GM23248 (cell line): ENCODE measurements at regions not wholly inside any gene's neighbourhood (a gene's known extent, or its start where the extent isn't known, plus 50 kb on each side); places are given as distances from the start of the nearest gene placed in this dataset.
A peak's percentile ranks its signal among the peaks of the same experiment; 100 is the strongest.

ENCODE experiments used
- DNase-seq: peaks from one replicate; pipeline ENCODE4 v3.0.0-alpha.2; 2015
- H2AFZ ChIP-seq: fragments of 200-600 bp; sonication (generic); 2 replicates; pipeline ENCODE4 v1.6.1; 2016; ENCODE audit warnings: antibody characterized with exemption
- H3F3A ChIP-seq: fragments of 200-600 bp; sonication (generic); 2 replicates; pipeline ENCODE4 v1.6.1; 2016; ENCODE audit warnings: mild to moderate bottlenecking, antibody characterized with exemption, mixed run types; ENCODE audit not compliant: insufficient read depth
- H3K27ac ChIP-seq: fragments of 200-600 bp; sonication (generic); 2 replicates; pipeline ENCODE4 v1.5.1; 2016; ENCODE audit warnings: mild to moderate bottlenecking
- H3K27me3 ChIP-seq: fragments of 200-600 bp; sonication (generic); replicated peaks from 2 replicates; pipeline ENCODE4 v1.6.1; 2016; ENCODE audit warnings: mild to moderate bottlenecking; ENCODE audit not compliant: insufficient read depth
- H3K36me3 ChIP-seq: fragments of 200-600 bp; sonication (generic); 2 replicates; pipeline ENCODE4 v1.6.1; 2016; ENCODE audit warnings: low read depth, mild to moderate bottlenecking
- H3K4me1 ChIP-seq: fragments of 200-600 bp; sonication (generic); 2 replicates; pipeline ENCODE4 v1.6.1; 2016; ENCODE audit warnings: mild to moderate bottlenecking; ENCODE audit not compliant: insufficient read depth
- H3K4me2 ChIP-seq: fragments of 200-600 bp; sonication (generic); one replicate; pipeline ENCODE4 v1.6.1; 2016; ENCODE audit warnings: mild to moderate bottlenecking; ENCODE audit not compliant: unreplicated experiment
- H3K4me3 ChIP-seq: fragments of 200-600 bp; sonication (generic); 2 replicates; pipeline ENCODE4 v1.5.1; 2016; ENCODE audit warnings: mild to moderate bottlenecking
- H3K79me2 ChIP-seq: fragments of 200-600 bp; sonication (generic); 2 replicates; pipeline ENCODE4 v1.6.1; 2016; ENCODE audit warnings: mild to moderate bottlenecking; ENCODE audit not compliant: insufficient read depth
- H3K9ac ChIP-seq: fragments of 200-600 bp; sonication (generic); 2 replicates; pipeline ENCODE4 v1.6.1; 2016; ENCODE audit warnings: mild to moderate bottlenecking
- H3K9me2 ChIP-seq: fragments of 200-600 bp; sonication (generic); 2 replicates; pipeline ENCODE4 v1.6.1; 2016; ENCODE audit warnings: mixed run types, mild to moderate bottlenecking, moderate library complexity; ENCODE audit not compliant: insufficient read depth
- H3K9me3 ChIP-seq: fragments of 200-600 bp; sonication (generic); one replicate; pipeline ENCODE4 v1.6.1; 2017; ENCODE audit warnings: low read depth
- H4K20me1 ChIP-seq: fragments of 200-600 bp; sonication (generic); 2 replicates; pipeline ENCODE4 v1.6.0; 2016; ENCODE audit not compliant: insufficient read depth
- EZH2 ChIP-seq: fragments of 200-600 bp; sonication (generic); IDR thresholded peaks from 2 replicates; pipeline ENCODE4 v1.6.1; 2018; ENCODE audit warnings: antibody characterized with exemption, mild to moderate bottlenecking; ENCODE audit not compliant: insufficient read depth, poor library complexity, severe bottlenecking
- EZH2phosphoT487 ChIP-seq: fragments of 200-600 bp; sonication (generic); IDR thresholded peaks from 2 replicates; pipeline ENCODE4 v1.6.1; 2018; ENCODE audit warnings: antibody characterized with exemption, moderate library complexity, mild to moderate bottlenecking, low read depth; ENCODE audit not compliant: insufficient read depth
- WGBS, 2 experiments: methylation state at CpG; one replicate each; pipeline ENCODE4 v1.1.6; 2015 to 2017; ENCODE audit warnings: low lambda C conversion rate in 2 of 2, low coverage in 1 of 2; ENCODE audit errors: missing lambda C conversion rate in 2 of 2; 5-methylcytosine and 5-hydroxymethylcytosine counted together
- in situ Hi-C: fragments of 300-500 bp; cut with MboI; formaldehyde crosslinking; loops from 2 replicates; pipeline ENCODE4 v1.15.0; 2020

DNA sequence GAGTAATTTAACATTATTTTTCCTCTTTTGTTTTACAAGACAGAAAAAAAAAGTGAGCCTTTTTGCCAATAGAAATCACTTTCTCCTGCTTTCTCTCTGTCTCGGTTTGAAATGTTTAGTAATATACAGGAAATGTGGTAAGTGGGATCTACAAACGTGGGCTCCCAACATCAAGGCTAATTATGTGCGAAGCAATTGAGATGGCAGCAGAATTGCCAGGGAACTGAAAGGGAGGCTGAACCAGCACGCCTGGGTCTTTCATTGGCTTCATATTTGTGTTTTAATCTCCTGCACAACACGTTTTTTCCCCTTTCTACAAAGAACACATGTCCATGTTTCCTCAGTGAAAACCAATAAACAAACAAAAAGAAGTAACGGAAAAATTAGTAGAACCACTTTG lies 743.9 kb upstream of the SOX9 start:
- DNase-seq = no peak
- no peaks in the 10 kb centered on the region for H3K9me3 ChIP-seq
- H3K4me2 ChIP-seq = no peak overlapping the region
- no peak overlapping the region for H3K9ac ChIP-seq
- no peaks in the 10 kb centered on the region for H3K79me2 ChIP-seq
- TF ChIP-seq EZH2phosphoT487 = no peak
- no peak overlapping the region for H3K4me3 ChIP-seq
- in situ Hi-C loops = no loop called here
- no peaks in the 10 kb centered on the region for H4K20me1 ChIP-seq
- H3F3A ChIP-seq = no peaks in the 10 kb centered on the region
- H3K36me3 ChIP-seq = no peaks in the 10 kb centered on the region
- H3K4me1 ChIP-seq = 0 out of 2 replicates have a peak, but pooled peaks cover 9% of the 10 kb centered on the region
- H3K27ac ChIP-seq = no peak overlapping the region
- H3K9me2 ChIP-seq = no peaks in the 10 kb centered on the region
- WGBS, 2 experiments = 32 to 35% methylated on average over 6 of the region's 6 CpGs
- H3K27me3 ChIP-seq = no peaks in the 10 kb centered on the region
- peak overlapping the region; percentile 53 for H2AFZ ChIP-seq

DNA sequence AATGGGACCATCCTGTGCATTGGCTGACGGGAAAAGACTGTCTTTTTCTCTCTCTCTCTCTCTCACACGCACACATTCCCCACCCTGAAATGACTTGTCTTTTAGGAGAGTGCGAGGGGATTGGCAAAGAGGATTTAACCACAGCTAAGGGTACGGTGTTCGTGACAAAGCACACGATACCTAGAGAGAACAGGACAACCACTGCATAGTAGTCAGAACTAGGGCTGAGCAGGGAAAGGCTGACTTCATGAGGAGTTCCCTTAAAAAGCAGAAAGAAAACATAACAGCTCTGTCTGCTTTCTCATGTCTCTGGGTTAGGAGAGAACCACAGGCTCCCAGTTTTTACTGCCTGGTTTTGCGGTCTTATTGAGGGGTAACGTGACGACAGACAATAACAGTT lies 742.8 kb upstream of the SOX9 start:
- peak overlapping the region; percentile 53 for H2AFZ ChIP-seq
- no peaks in the 10 kb centered on the region for H3K79me2 ChIP-seq
- peak overlapping the region; percentile 20; the same call in 1 of the 2 replicates for H3K27ac ChIP-seq
- peak overlapping the region; percentile 23 for H3K4me2 ChIP-seq
- in situ Hi-C loops = no loop called here
- H3K9ac ChIP-seq = peak overlapping the region; percentile 19; the same call in 1 of the 2 replicates
- H3K36me3 ChIP-seq = no peaks in the 10 kb centered on the region
- H3K4me3 ChIP-seq = no peak overlapping the region
- H4K20me1 ChIP-seq = no peaks in the 10 kb centered on the region
- TF ChIP-seq EZH2 (no peak), EZH2phosphoT487 (no peak)
- no peaks in the 10 kb centered on the region for H3K9me2 ChIP-seq
- no peaks in the 10 kb centered on the region for H3F3A ChIP-seq
- 0 out of 2 replicates have a peak, but pooled peaks cover 9% of the 10 kb centered on the region for H3K4me1 ChIP-seq
- H3K27me3 ChIP-seq = no peaks in the 10 kb centered on the region
- DNase-seq = peak; percentile 44
- 46 to 48% methylated on average over 9 of the region's 9 CpGs for WGBS, 2 experiments
- no peaks in the 10 kb centered on the region for H3K9me3 ChIP-seq

DNA sequence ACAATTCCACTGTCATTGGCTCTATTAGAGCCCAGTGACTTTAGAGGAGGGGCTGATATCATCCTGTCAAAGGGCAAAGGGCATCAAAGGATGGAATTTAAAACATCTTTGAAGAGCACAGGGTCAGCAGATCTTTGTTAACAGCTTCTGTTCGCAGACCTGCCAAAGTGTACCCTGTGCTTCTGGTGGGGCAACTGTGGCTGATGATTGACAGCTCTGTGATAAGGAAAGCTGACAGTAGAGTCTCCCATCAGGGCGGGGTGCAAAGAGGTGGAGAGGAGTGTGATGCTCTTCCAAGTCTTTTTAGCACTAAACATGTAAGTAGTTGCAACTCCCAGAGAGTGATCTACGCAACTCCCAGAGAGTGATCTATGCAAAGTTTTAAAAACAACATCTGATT lies 742.1 kb upstream of the SOX9 start:
- Histone ChIP-seq H3K36me3 (no peaks in the 10 kb centered on the region), H3K4me2 (no peak overlapping the region), H3K9ac (no peak overlapping the region), H3K79me2 (no peaks in the 10 kb centered on the region), H4K20me1 (no peaks in the 10 kb centered on the region), H2AFZ (peak overlapping the region; percentile 53; the same call in 1 of the 2 replicates), H3F3A (no peaks in the 10 kb centered on the region), H3K4me3 (no peak overlapping the region), H3K4me1 (0 out of 2 replicates have a peak, but pooled peaks cover 9% of the 10 kb centered on the region), H3K27me3 (no peaks in the 10 kb centered on the region), H3K9me3 (no peaks in the 10 kb centered on the region), H3K9me2 (no peaks in the 10 kb centered on the region), H3K27ac (no peak overlapping the region)
- 88 to 96% methylated on average over 3 of the region's 3 CpGs for WGBS, 2 experiments
- TF ChIP-seq EZH2phosphoT487 = no peak
- in situ Hi-C loops = no loop called here
- DNase-seq = no peak

- no peak overlapping the region for H3K4me2 ChIP-seq
- H3K9me3 ChIP-seq = no peaks in the 10 kb centered on the region
- no peaks in the 10 kb centered on the region for H3K36me3 ChIP-seq
- no peak for DNase-seq
- no peak overlapping the region for H3K4me3 ChIP-seq
- no peaks in the 10 kb centered on the region for H3K27me3 ChIP-seq
- H3K4me1 ChIP-seq = 0 out of 2 replicates have a peak, but pooled peaks cover 9% of the 10 kb centered on the region
- no peak overlapping the region for H3K27ac ChIP-seq
- H3F3A ChIP-seq = no peaks in the 10 kb centered on the region
- no peaks in the 10 kb centered on the region for H4K20me1 ChIP-seq
- H3K9ac ChIP-seq = no peak overlapping the region
- H3K79me2 ChIP-seq = no peaks in the 10 kb centered on the region
- in situ Hi-C loops = no loop called here
- no peak for TF ChIP-seq EZH2phosphoT487
- TF ChIP-seq EZH2 = no peak
- no peak overlapping the region for H2AFZ ChIP-seq
- no peaks in the 10 kb centered on the region for H3K9me2 ChIP-seq
These were observed 741.3 kb upstream of the SOX9 start for GRCh38 chr17:71379512-71379911.

GRCh38 chr17:71380535-71380934 lies 740.3 kb upstream of the SOX9 start:
- in situ Hi-C loops = no loop called here

More at GRCh38 chr17:71380535-71380934, 740.3 kb upstream of the SOX9 start:
- no peak overlapping the region for H2AFZ ChIP-seq
- no peaks in the 10 kb centered on the region for H4K20me1 ChIP-seq
- 94 to 98% methylated on average over 3 of the region's 3 CpGs for WGBS, 2 experiments
- 0 out of 2 replicates have a peak, but pooled peaks cover 9% of the 10 kb centered on the region for H3K4me1 ChIP-seq
- H3K4me3 ChIP-seq = no peak overlapping the region
- no peak overlapping the region for H3K27ac ChIP-seq
- H3K9me3 ChIP-seq = no peaks in the 10 kb centered on the region
- no peaks in the 10 kb centered on the region for H3K79me2 ChIP-seq
- H3K27me3 ChIP-seq = no peaks in the 10 kb centered on the region
- H3K36me3 ChIP-seq = no peaks in the 10 kb centered on the region
- TF ChIP-seq EZH2 (no peak), EZH2phosphoT487 (no peak)
- DNase-seq = no peak
- no peak overlapping the region for H3K9ac ChIP-seq
- no peaks in the 10 kb centered on the region for H3K9me2 ChIP-seq
- no peak overlapping the region for H3K4me2 ChIP-seq
- no peaks in the 10 kb centered on the region for H3F3A ChIP-seq
